ENCODE measurements at regions not wholly inside any gene's neighbourhood (a gene's known extent, or its start where the extent isn't known, plus 50 kb on each side); places are given as distances from the start of the nearest gene placed in this dataset.

- ATAC-seq: no peak
Observed at GRCh38 chr2:55973673-55974072, 50.1 kb upstream of the EFEMP1 start.

GRCh38 chr2:55976681-55977080, 53.1 kb upstream of the EFEMP1 start:
- intact Hi-C loops (cut with DNase I, micrococcal nuclease): no loop called here
- ATAC-seq (no peak), DNase-seq (no peak)

More at GRCh38 chr2:55973673-55974072, 50.1 kb upstream of the EFEMP1 start:
- intact Hi-C loops (cut with DNase I, micrococcal nuclease): no loop called here
- DNase-seq: no peak

- intact Hi-C loops (cut with DNase I, micrococcal nuclease): no loop called here
- DNase-seq: no peak
- ATAC-seq: no peak
Observed at GRCh38 chr2:55985406-55985805, 61.8 kb upstream of the EFEMP1 start.

GRCh38 chr2:55986001-55986400, 62.4 kb upstream of the EFEMP1 start:
- ATAC-seq: no peak
- intact Hi-C loops (cut with DNase I, micrococcal nuclease): no loop called here
- no peak for DNase-seq

GRCh38 chr2:55986700-55987440, 63.3 kb upstream of the EFEMP1 start:
- intact Hi-C loops (cut with DNase I, micrococcal nuclease): no loop called here
- ATAC-seq (no peak), DNase-seq (no peak)

- ATAC-seq: no peak
- intact Hi-C loops (cut with DNase I, micrococcal nuclease): no loop called here
- DNase-seq: no peak
Observed at GRCh38 chr2:55989405-55989804, 65.8 kb upstream of the EFEMP1 start.

- ATAC-seq (no peak), DNase-seq (no peak)
- intact Hi-C loops (cut with DNase I, micrococcal nuclease): no loop called here
Observed at GRCh38 chr2:55992455-55992854, 68.9 kb upstream of the EFEMP1 start.

- DNase-seq: no peak
- intact Hi-C loops (cut with DNase I, micrococcal nuclease): no loop called here
- no peak for ATAC-seq
Observed at GRCh38 chr2:55993685-55994084, 70.1 kb upstream of the EFEMP1 start.

- no peak for DNase-seq
- intact Hi-C loops (cut with DNase I, micrococcal nuclease): no loop called here
- no peak for ATAC-seq
Observed at GRCh38 chr2:55995211-55995610, 71.6 kb upstream of the EFEMP1 start.

- ATAC-seq (no peak), DNase-seq (no peak)
- intact Hi-C loops (cut with DNase I, micrococcal nuclease): no loop called here
Observed at GRCh38 chr2:55995902-55996301, 72.3 kb upstream of the EFEMP1 start.

GRCh38 chr2:55999231-55999630, 75.6 kb upstream of the EFEMP1 start:
- intact Hi-C loops (cut with DNase I, micrococcal nuclease): no loop called here
- no peak for DNase-seq
- ATAC-seq: no peak

- DNase-seq: no peak
- intact Hi-C loops (cut with DNase I, micrococcal nuclease): no loop called here
- ATAC-seq: no peak
Observed at GRCh38 chr2:55999790-56000189, 76.2 kb upstream of the EFEMP1 start.

- ATAC-seq (no peak), DNase-seq (no peak)
- intact Hi-C loops (cut with DNase I, micrococcal nuclease): no loop called here
Observed at GRCh38 chr2:56001947-56002346, 78.4 kb upstream of the EFEMP1 start.

- intact Hi-C loops (cut with DNase I, micrococcal nuclease): no loop called here
- DNase-seq: peak; percentile 16 to 41
- no peak for ATAC-seq
Observed at GRCh38 chr2:56008661-56009431, 85.3 kb upstream of the EFEMP1 start.

- intact Hi-C loops (cut with DNase I, micrococcal nuclease): no loop called here
- no peak for DNase-seq
- ATAC-seq: no peak
Observed at GRCh38 chr2:56009758-56010458, 86.3 kb upstream of the EFEMP1 start.

GRCh38 chr2:56011624-56012023, 88.0 kb upstream of the EFEMP1 start:
- intact Hi-C loops (cut with DNase I, micrococcal nuclease): no loop called here

GRCh38 chr2:56012221-56012765, 88.7 kb upstream of the EFEMP1 start:
- ATAC-seq: no peak
- no peak for DNase-seq
- intact Hi-C loops (cut with DNase I, micrococcal nuclease): no loop called here

More at GRCh38 chr2:56011624-56012023, 88.0 kb upstream of the EFEMP1 start:
- DNase-seq (no peak), ATAC-seq (no peak)

- no peak for DNase-seq
- intact Hi-C loops (cut with DNase I, micrococcal nuclease): no loop called here
- no peak for ATAC-seq
Observed at GRCh38 chr2:56013475-56013874, 89.9 kb upstream of the EFEMP1 start.

GRCh38 chr2:56014046-56014730, 90.6 kb upstream of the EFEMP1 start:
- intact Hi-C loops (cut with DNase I, micrococcal nuclease): no loop called here
- ATAC-seq (no peak), DNase-seq (no peak)

Measured in left colon (tissue), 2 donors.